ENCODE measurements at regions not wholly inside any gene's neighbourhood (a gene's known extent, or its start where the extent isn't known, plus 50 kb on each side); places are given as distances from the start of the nearest gene placed in this dataset.
"Not testable (repeated sequence)": the region's sequence is repeated elsewhere in the genome, so short reads cannot be mapped to it uniquely, and the experiment has no call there.

DNA sequence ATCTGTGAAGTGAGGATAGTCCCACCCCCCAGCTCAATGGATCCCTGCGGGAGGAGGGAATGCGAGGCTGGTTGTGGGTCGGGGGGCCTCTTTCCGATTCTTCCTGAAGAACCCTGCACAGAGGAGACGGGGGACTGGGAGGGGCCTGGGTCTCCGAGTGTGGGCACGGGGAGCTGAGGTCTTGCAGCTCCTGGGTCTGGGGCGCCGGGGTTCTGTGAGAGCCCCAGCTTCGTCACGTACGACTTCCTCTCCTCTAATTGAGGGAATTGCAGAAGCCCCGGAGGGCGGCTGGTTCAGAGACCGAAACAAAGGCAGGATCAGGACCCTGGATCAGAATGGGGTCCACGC is 66.6 kb downstream of the DIO3 start:
- peaks cover 15% of the 10 kb centered on the region for H3K4me1 ChIP-seq
- no peaks in the 10 kb centered on the region for H3K36me3 ChIP-seq
- H3K27me3 ChIP-seq, result no peaks in the 10 kb centered on the region
- no peaks in the 10 kb centered on the region for H3K9me3 ChIP-seq
- peak overlapping the region; percentile 28 for H3K4me3 ChIP-seq
- no peak overlapping the region for H3K27ac ChIP-seq
- TF ChIP-seq POLR2A (IDR thresholded peaks at IDR 0.05), result no peak
- TF ChIP-seq, protein P1, sequence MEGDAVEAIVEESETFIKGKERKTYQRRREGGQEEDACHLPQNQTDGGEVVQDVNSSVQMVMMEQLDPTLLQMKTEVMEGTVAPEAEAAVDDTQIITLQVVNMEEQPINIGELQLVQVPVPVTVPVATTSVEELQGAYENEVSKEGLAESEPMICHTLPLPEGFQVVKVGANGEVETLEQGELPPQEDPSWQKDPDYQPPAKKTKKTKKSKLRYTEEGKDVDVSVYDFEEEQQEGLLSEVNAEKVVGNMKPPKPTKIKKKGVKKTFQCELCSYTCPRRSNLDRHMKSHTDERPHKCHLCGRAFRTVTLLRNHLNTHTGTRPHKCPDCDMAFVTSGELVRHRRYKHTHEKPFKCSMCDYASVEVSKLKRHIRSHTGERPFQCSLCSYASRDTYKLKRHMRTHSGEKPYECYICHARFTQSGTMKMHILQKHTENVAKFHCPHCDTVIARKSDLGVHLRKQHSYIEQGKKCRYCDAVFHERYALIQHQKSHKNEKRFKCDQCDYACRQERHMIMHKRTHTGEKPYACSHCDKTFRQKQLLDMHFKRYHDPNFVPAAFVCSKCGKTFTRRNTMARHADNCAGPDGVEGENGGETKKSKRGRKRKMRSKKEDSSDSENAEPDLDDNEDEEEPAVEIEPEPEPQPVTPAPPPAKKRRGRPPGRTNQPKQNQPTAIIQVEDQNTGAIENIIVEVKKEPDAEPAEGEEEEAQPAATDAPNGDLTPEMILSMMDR (IDR thresholded peaks at IDR 0.05), result no peak
- 14% methylated on average over 11 of the region's 16 CpGs for WGBS
- DNase-seq (ENCODE audit: low spot score in 2 of 2), result no peak

DNA sequence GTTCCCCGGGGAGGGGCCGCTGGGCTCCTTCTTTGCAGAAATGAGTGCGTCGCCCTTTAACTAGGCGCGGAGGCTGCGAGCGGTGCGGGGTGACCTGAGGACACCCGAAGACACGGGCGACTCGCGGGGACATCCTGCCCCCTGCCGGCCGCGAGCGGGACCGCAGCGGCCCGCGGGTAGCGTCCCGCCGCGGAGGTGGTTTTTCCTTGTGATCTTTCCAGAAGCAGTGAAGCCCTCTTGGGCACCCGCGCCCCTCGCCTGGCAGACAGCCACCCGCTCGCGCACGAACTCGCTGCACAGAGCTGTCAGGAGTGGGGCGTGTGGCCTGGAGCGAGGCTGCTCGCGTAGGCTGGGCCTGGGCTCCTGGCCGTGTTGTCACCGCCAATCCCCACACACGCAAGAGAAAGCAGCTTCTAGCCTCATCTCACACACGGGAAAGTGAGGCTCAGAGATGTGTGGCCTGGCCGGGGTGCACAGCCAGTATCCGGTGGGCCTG is 67.2 kb downstream of the DIO3 start:
- H3K36me3 ChIP-seq, result no peaks in the 10 kb centered on the region
- H3K27me3 ChIP-seq, result no peaks in the 10 kb centered on the region
- H3K27ac ChIP-seq, result no peak overlapping the region
- no peak for DNase-seq (ENCODE audit: low spot score in 2 of 2)
- TF ChIP-seq POLR2AphosphoS5 (IDR thresholded peaks at IDR 0.05), result peak in 1 of 3 donors; percentile 77
- no peak for TF ChIP-seq POLR2A (IDR thresholded peaks at IDR 0.05)
- no peak for TF ChIP-seq EP300 (IDR thresholded peaks at IDR 0.05)
- TF ChIP-seq, protein P1 (IDR thresholded peaks at IDR 0.05), result peak; percentile 97 to 98
- 4% methylated on average over 19 of the region's 44 CpGs for WGBS
- H3K4me3 ChIP-seq, result peak overlapping the region; percentile 28
- H3K9me3 ChIP-seq, result no peaks in the 10 kb centered on the region
- H3K4me1 ChIP-seq, result peaks cover 15% of the 10 kb centered on the region

DNA sequence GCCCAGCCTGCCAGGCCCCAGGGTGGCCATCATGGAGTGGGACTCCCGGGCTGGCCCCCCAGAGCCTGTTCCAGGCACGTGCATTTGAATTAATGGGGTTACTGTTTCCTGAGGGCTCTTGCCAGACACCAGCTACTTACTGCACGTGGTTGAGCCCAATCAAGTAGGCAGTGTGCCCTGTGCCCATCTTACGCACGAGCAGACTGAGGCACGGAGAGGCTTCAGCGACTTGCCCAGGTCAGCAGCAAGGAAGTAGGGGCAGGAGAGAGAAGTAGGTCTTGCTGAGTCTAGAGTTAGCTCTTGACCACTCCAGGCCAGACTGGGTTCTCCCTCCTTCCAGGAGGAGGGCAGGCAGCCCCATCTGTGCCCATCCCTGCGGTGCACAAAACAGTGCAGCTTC is 67.7 kb downstream of the DIO3 start:
- Histone ChIP-seq H3K36me3 (no peaks in the 10 kb centered on the region), H3K27me3 (no peaks in the 10 kb centered on the region), H3K4me3 (peak overlapping the region; percentile 28), H3K9me3 (no peaks in the 10 kb centered on the region), H3K27ac (no peak overlapping the region), H3K4me1 (peaks cover 15% of the 10 kb centered on the region)
- no peak for DNase-seq (ENCODE audit: low spot score in 2 of 2)
- no peak for TF ChIP-seq EP300 (IDR thresholded peaks at IDR 0.05)
- TF ChIP-seq, protein P1 (IDR thresholded peaks at IDR 0.05), result no peak
- no peak for TF ChIP-seq POLR2A (IDR thresholded peaks at IDR 0.05)
- no peak for TF ChIP-seq POLR2AphosphoS5 (IDR thresholded peaks at IDR 0.05)
- 63% methylated on average over 7 of the region's 8 CpGs for WGBS

DNA sequence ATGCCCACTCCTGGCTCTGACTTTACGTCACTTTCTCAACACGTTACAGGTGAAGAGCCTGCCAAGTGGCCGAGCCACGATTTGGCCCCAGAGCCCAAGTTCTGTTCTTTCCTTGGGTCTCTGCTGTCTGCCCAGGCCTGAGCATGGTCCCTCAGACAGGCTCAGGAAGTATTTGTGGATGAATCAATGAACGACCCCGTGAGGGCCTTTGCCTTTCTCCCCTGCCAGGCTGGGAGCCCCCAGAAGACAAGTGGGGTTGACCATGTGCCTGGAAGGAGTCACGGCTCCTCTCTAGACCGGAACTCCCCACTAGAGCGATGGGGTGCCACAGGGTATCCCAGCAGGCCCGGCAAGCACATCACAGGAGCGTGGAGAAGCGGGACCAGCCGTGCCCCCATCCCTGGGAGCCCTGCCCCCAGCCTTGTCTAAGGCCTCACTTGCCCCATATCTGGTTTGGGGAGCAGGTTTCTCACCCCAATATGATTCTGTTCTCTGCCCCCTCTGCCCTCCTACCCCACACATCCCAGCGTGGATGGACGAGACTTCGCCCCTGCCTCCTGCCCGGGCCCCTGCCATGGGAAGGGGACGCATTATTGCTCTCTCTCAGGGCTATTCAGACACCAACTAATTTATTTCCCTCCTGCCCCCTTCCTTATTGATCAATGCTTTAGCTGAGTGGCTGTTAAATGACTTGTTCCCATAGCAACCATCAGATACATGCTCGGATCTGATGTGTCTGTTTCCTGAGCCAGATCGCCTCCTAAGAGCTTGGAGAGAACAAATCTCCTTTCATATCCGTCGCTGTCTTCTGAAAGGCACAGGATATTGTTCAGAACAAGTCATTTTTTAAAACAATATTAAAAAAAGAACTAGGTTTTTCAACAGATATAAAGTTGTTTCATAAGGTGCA is 69.0 kb downstream of the DIO3 start:
- DNase-seq (ENCODE audit: low spot score in 2 of 2), result no peak
- Histone ChIP-seq H3K4me3 (no peak overlapping the region), H3K9me3 (no peaks in the 10 kb centered on the region), H3K4me1 (peaks cover 15% of the 10 kb centered on the region), H3K36me3 (no peaks in the 10 kb centered on the region), H3K27me3 (peaks cover 8% of the 10 kb centered on the region), H3K27ac (no peak overlapping the region)
- 88% methylated on average over 17 of the region's 22 CpGs for WGBS
- TF ChIP-seq EP300 (IDR thresholded peaks at IDR 0.05) (no peak), POLR2AphosphoS5 (IDR thresholded peaks at IDR 0.05) (no peak), POLR2A (IDR thresholded peaks at IDR 0.05) (no peak)
- TF ChIP-seq, protein P1 (IDR thresholded peaks at IDR 0.05), result no peak

DNA sequence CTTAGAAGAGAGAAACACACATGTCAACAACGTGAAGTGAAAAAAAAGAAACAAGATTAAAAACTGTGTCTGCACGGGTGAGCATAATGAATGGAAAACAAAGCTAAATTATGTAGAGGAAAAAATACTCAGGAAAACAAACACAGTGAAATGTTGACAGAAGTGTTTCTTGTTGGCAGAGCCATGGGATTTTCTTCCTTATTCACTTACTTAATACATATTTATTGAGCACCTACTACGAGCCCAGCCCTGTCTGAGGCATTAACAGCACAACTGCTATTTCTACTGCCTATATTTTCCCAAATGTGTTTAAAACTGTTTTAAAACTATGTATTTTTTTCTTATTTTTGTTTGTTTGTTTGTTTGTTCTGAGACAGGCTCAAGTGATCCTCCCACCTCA is 69.9 kb downstream of the DIO3 start:
- Histone ChIP-seq H3K4me3 (no peak overlapping the region), H3K36me3 (no peaks in the 10 kb centered on the region), H3K9me3 (no peaks in the 10 kb centered on the region), H3K27me3 (peaks cover 8% of the 10 kb centered on the region), H3K4me1 (peaks cover 15% of the 10 kb centered on the region), H3K27ac (no peak overlapping the region)
- no peak for DNase-seq (ENCODE audit: low spot score in 2 of 2)
- WGBS, result 76% methylated on average over 3 of the region's 3 CpGs
- TF ChIP-seq POLR2AphosphoS5 (IDR thresholded peaks at IDR 0.05), result no peak
- TF ChIP-seq POLR2A (IDR thresholded peaks at IDR 0.05), result no peak
- TF ChIP-seq, protein P1 (IDR thresholded peaks at IDR 0.05), result no peak
- TF ChIP-seq EP300 (IDR thresholded peaks at IDR 0.05), result no peak

DNA sequence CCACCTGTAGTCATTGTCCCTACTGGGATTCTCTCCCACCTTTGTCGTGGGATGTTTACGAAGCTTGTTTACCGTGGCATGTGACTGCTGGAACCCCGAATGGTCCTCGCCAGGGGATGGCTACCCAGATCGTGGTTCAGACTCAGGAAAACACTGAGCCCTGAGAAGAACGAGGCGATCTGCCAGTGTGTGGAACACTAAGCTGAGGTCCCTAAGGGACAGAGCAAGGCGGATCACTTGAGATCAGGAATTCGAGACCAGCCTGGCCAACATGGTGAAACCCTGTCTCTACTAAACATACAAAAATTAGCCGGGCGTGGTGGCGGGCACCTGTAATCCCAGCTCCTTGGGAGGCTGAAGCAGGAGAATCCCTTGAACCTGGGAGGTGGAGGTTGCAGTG is 70.7 kb downstream of the DIO3 start:
- not testable (repeated sequence) for DNase-seq (ENCODE audit: low spot score in 2 of 2)

More for the DNA sequence above, 70.7 kb downstream of the DIO3 start:
- H3K4me3 ChIP-seq, H3K27me3 ChIP-seq, H3K9me3 ChIP-seq, H3K27ac ChIP-seq, H3K36me3 ChIP-seq: not testable (repeated sequence)
- H3K4me1 ChIP-seq, result peaks cover 15% of the 10 kb centered on the region
- WGBS, result 90% methylated on average over 13 of the region's 13 CpGs

Data from suprapubic skin (tissue), 4 donors.